Osteocyte (in vitro differentiated cells): ENCODE measurements at regions not wholly inside any gene's neighbourhood (a gene's known extent, or its start where the extent isn't known, plus 50 kb on each side); places are given as distances from the start of the nearest gene placed in this dataset.

Source experiments
- DNase-seq: peaks from one replicate; pipeline ENCODE4 v3.0.0; 2021; ENCODE audit warnings: mixed read lengths; ENCODE audit not compliant: unreplicated experiment; ENCODE audit errors: extremely low spot score
- H3K27ac Mint-ChIP-seq: one replicate; pipeline ENCODE4 v1.8.0; 2021; ENCODE audit warnings: mild to moderate bottlenecking, mixed read lengths; ENCODE audit not compliant: unreplicated experiment
- H3K27me3 Mint-ChIP-seq: one replicate; pipeline ENCODE4 v1.8.0; 2021; ENCODE audit warnings: mixed read lengths; ENCODE audit not compliant: unreplicated experiment
- H3K36me3 Mint-ChIP-seq: one replicate; pipeline ENCODE4 v1.8.0; 2021; ENCODE audit warnings: mixed read lengths; ENCODE audit not compliant: unreplicated experiment
- H3K4me1 Mint-ChIP-seq: one replicate; pipeline ENCODE4 v1.8.0; 2021; ENCODE audit warnings: mixed read lengths; ENCODE audit not compliant: unreplicated experiment
- H3K4me3 Mint-ChIP-seq: one replicate; pipeline ENCODE4 v1.8.0; 2021; ENCODE audit warnings: mild to moderate bottlenecking, moderate library complexity, mixed read lengths; ENCODE audit not compliant: unreplicated experiment
- H3K9me3 Mint-ChIP-seq: one replicate; pipeline ENCODE4 v1.8.0; 2021; ENCODE audit warnings: mixed read lengths; ENCODE audit not compliant: unreplicated experiment
- CTCF ChIP-seq: fragments of 200-600 bp; sonication (generic); IDR thresholded peaks from 2 replicates; pipeline ENCODE4 v1.5.0; 2021; ENCODE audit warnings: antibody characterized with exemption, mild to moderate bottlenecking, moderate library complexity

DNA sequence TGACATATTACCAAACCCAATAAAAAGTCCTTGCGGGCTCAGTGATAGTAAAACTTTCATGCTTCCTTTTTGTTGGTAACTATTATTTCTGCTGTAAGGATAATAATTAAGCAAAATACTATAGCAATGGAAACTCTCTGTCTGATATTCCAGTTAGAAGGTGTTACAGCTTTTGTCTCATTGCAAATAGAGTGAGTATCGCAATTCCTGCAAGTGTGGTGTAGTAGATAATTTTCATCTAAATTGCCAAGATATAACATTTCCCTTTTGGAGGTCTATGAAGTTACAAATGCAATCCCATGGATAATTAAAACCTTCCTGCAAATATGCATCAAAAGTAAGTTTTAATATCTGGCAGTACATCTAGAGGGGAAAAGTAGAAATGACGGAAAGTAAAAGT, 88.7 kb upstream of the CD93 start:
- no peaks in the 10 kb centered on the region for H3K36me3 Mint-ChIP-seq

DNA sequence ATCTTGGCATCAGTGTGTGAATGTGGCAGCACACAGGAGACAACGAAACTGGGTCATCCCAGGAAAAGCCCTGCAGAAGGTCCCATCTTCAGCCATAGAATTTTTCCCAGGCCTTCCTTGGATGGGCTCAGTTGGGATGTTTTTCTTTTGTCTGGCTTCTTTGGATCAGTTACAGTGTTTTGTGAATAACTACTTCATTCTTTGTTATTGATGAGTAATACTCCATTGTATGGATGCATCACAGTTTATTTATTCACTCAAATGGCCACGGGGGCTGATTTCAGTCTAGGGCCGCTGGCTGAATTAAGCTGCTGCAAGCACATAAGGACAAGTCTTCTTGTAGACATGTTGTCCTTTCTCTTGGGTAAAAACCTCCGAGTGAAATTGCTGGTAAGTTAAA, 81.3 kb upstream of the CD93 start:
- H3K36me3 Mint-ChIP-seq = no peaks in the 10 kb centered on the region
- H3K4me3 Mint-ChIP-seq = no peak overlapping the region
- H3K27me3 Mint-ChIP-seq = peaks cover 3% of the 10 kb centered on the region
- DNase-seq = no peak
- no peaks in the 10 kb centered on the region for H3K9me3 Mint-ChIP-seq
- no peak for TF ChIP-seq CTCF
- no peak overlapping the region for H3K27ac Mint-ChIP-seq
- H3K4me1 Mint-ChIP-seq = peaks cover 9% of the 10 kb centered on the region

More for the DNA sequence above, 88.7 kb upstream of the CD93 start:
- DNase-seq = no peak
- Mint-ChIP-seq H3K27me3 (peaks cover 49% of the 10 kb centered on the region), H3K4me1 (peaks cover 2% of the 10 kb centered on the region), H3K27ac (no peak overlapping the region), H3K4me3 (no peak overlapping the region), H3K9me3 (no peaks in the 10 kb centered on the region)
- TF ChIP-seq CTCF = no peak

- peak; percentile 76 for DNase-seq
- no peak for TF ChIP-seq CTCF
- H3K4me1 Mint-ChIP-seq = peaks cover 9% of the 10 kb centered on the region
- no peaks in the 10 kb centered on the region for H3K36me3 Mint-ChIP-seq
- H3K9me3 Mint-ChIP-seq = no peaks in the 10 kb centered on the region
- H3K27me3 Mint-ChIP-seq = peaks cover 2% of the 10 kb centered on the region
- H3K27ac Mint-ChIP-seq = no peak overlapping the region
- no peak overlapping the region for H3K4me3 Mint-ChIP-seq
These were observed 80.4 kb upstream of the CD93 start for GRCh38 chr20:23166563-23166962.

DNA sequence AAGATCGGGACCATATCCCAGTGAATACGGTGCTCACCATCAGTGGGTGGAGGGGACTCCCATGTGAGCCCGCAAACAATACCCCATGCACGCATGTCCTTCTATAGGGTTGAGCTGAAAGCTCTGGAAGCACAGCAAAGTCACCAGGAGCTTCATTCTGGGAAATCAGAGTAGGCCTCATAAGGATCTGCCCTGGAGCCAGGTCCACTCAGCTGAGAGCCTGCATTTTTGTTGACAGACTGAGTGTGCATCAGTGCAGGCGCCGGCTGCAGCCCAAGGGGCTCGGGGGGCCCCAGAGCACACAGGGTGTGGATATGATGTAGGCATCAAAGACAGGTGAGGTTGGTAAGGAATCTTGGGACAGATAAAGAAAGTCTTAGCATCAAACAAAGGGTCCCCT, 79.8 kb upstream of the CD93 start:
- Mint-ChIP-seq H3K9me3 (no peaks in the 10 kb centered on the region), H3K27me3 (peaks cover 2% of the 10 kb centered on the region), H3K4me1 (peaks cover 9% of the 10 kb centered on the region), H3K36me3 (no peaks in the 10 kb centered on the region), H3K4me3 (no peak overlapping the region), H3K27ac (no peak overlapping the region)
- DNase-seq = peak; percentile 63
- no peak for TF ChIP-seq CTCF

DNA sequence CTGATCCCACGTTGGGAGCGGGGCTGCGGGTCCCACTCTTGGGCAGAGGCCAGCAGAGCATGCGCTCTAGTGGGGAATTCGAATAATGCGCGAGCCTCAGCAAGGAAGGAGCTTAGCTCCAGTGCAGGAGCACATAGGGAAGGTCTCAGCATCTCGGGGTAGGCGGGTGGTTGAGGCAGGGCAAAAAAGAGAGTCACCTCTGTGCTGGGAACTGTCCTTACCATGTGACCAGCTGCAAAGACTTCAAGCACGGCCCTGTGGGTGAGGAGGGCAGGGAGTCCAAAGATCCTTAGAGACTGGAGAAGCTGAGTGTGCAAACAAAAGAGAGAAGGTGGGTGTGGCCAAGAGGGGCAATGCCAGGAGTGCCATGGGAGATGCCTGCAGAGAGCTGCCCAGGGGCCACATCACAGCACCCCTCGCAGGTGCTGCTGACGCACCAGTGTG, 79.2 kb upstream of the CD93 start:
- Mint-ChIP-seq H3K9me3 (no peaks in the 10 kb centered on the region), H3K4me1 (peaks cover 12% of the 10 kb centered on the region), H3K27me3 (peaks cover 2% of the 10 kb centered on the region), H3K27ac (no peak overlapping the region), H3K36me3 (no peaks in the 10 kb centered on the region), H3K4me3 (no peak overlapping the region)
- TF ChIP-seq CTCF = no peak
- peak; percentile 62 for DNase-seq
